ENCODE measurements at regions not wholly inside any gene's neighbourhood (a gene's known extent, or its start where the extent isn't known, plus 50 kb on each side); places are given as distances from the start of the nearest gene placed in this dataset.

GRCh38 chr2:19187323-19188020 is 171.0 kb downstream of the OSR1 start:
- ChIA-PET CTCF (no interaction called here), POLR2A (no interaction called here)
- no TSS peak for BruUV-seq (replicated peaks)
- Histone ChIP-seq H3K9me3 (replicated peaks; ENCODE audit: control insufficient read depth, insufficient read depth, low read length) (no peaks in the 10 kb centered on the region), H3K9ac (replicated peaks; ENCODE audit: extremely low read depth, insufficient read depth, low read length) (no peak overlapping the region), H2AFZ (ENCODE audit: low read depth, low read length) (no peak overlapping the region), H3K79me2 (ENCODE audit: control insufficient read depth, insufficient read depth, low read length) (no peaks in the 10 kb centered on the region), H4K20me1 (replicated peaks; ENCODE audit: control insufficient read depth, extremely low read depth, insufficient read depth, low read length) (no peaks in the 10 kb centered on the region), H3K36me3 (ENCODE audit: control insufficient read depth in 2 of 2, extremely low read depth in 1 of 2, insufficient read depth in 2 of 2, low read length in 2 of 2) (no peaks in the 10 kb centered on the region), H3K4me3 (replicated peaks in 1 of 3; ENCODE audit: insufficient read depth in 1 of 3, low read depth in 1 of 3, low read length in 3 of 3) (no peak overlapping the region), H3K27me3 (ENCODE audit: control insufficient read depth in 2 of 2, insufficient read depth in 2 of 2, low read length in 2 of 2) (no peaks in the 10 kb centered on the region), H3K4me1 (ENCODE audit: control insufficient read depth, extremely low read depth, insufficient read depth, low read length) (no peaks in the 10 kb centered on the region), H3K4me2 (ENCODE audit: insufficient read depth, low read length) (no peak overlapping the region), H3K9me1 (replicated peaks; ENCODE audit: control insufficient read depth, extremely low read depth, insufficient read depth, low read length) (no peaks in the 10 kb centered on the region), H3K27ac (ENCODE audit: insufficient read depth, low read depth, low read length) (no peak overlapping the region)
- dilution Hi-C loops (cut with MboI; ENCODE audit: extremely low pct_ligation_motif_present, low sequenced_read_pairs) = no loop called here
- FAIRE-seq (no peak), DNase-seq (ENCODE audit: low read depth, low spot score) (no peak)
- intact Hi-C loops (cut with micrococcal nuclease) = no loop called here
- TF ChIP-seq POLR2A (IDR thresholded peaks at IDR 0.05; ENCODE audit: low read depth, low read length) = no peak
- TF ChIP-seq GATA2 (IDR thresholded peaks at IDR 0.05; ENCODE audit: insufficient read depth, insufficient read length, low read depth, low read length) = no peak
- no peak for TF ChIP-seq POLR2AphosphoS5 (IDR thresholded peaks at IDR 0.05; ENCODE audit: insufficient read depth, low read depth, low read length)

- no peak overlapping the region for H3K9ac ChIP-seq (replicated peaks; ENCODE audit: extremely low read depth, insufficient read depth, low read length)
- intact Hi-C loops (cut with micrococcal nuclease) = no loop called here
- no peak overlapping the region for H2AFZ ChIP-seq (ENCODE audit: low read depth, low read length)
- H3K9me3 ChIP-seq (replicated peaks; ENCODE audit: control insufficient read depth, insufficient read depth, low read length) = no peaks in the 10 kb centered on the region
- no peaks in the 10 kb centered on the region for H3K9me1 ChIP-seq (replicated peaks; ENCODE audit: control insufficient read depth, extremely low read depth, insufficient read depth, low read length)
- H3K27ac ChIP-seq (ENCODE audit: insufficient read depth, low read depth, low read length) = no peak overlapping the region
- H3K4me1 ChIP-seq (ENCODE audit: control insufficient read depth, extremely low read depth, insufficient read depth, low read length) = no peaks in the 10 kb centered on the region
- no peaks in the 10 kb centered on the region for H4K20me1 ChIP-seq (replicated peaks; ENCODE audit: control insufficient read depth, extremely low read depth, insufficient read depth, low read length)
- FAIRE-seq = no peak
- BruUV-seq (replicated peaks) = no TSS peak
- no peak for DNase-seq (ENCODE audit: low read depth, low spot score)
- ChIA-PET CTCF (no interaction called here), POLR2A (no interaction called here)
- H3K27me3 ChIP-seq (ENCODE audit: control insufficient read depth in 2 of 2, insufficient read depth in 2 of 2, low read length in 2 of 2) = no peaks in the 10 kb centered on the region
- TF ChIP-seq JUN (IDR thresholded peaks at IDR 0.05; ENCODE audit: borderline replicate concordance, insufficient read depth, insufficient read length, low read depth) = no peak
- TF ChIP-seq POLR2AphosphoS5 (IDR thresholded peaks at IDR 0.05; ENCODE audit: insufficient read depth, low read depth, low read length) = no peak
- TF ChIP-seq POLR2A (IDR thresholded peaks at IDR 0.05; ENCODE audit: low read depth, low read length) = no peak
- no peak for TF ChIP-seq MAX (IDR thresholded peaks at IDR 0.05; ENCODE audit: insufficient read depth, insufficient read length)
- H3K79me2 ChIP-seq (ENCODE audit: control insufficient read depth, insufficient read depth, low read length) = no peaks in the 10 kb centered on the region
- H3K4me3 ChIP-seq (replicated peaks in 1 of 3; ENCODE audit: insufficient read depth in 1 of 3, low read depth in 1 of 3, low read length in 3 of 3) = no peak overlapping the region
- dilution Hi-C loops (cut with MboI; ENCODE audit: extremely low pct_ligation_motif_present, low sequenced_read_pairs) = no loop called here
- H3K36me3 ChIP-seq (ENCODE audit: control insufficient read depth in 2 of 2, extremely low read depth in 1 of 2, insufficient read depth in 2 of 2, low read length in 2 of 2) = no peaks in the 10 kb centered on the region
- H3K4me2 ChIP-seq (ENCODE audit: insufficient read depth, low read length) = no peak overlapping the region
These were observed 173.3 kb downstream of the OSR1 start for GRCh38 chr2:19185086-19185485.

Measured in endothelial cell of umbilical vein (primary cell).